HL-60 (cell line): ENCODE measurements at regions not wholly inside any gene's neighbourhood (a gene's known extent, or its start where the extent isn't known, plus 50 kb on each side); places are given as distances from the start of the nearest gene placed in this dataset.

Source experiments
- GABPA ChIP-seq: IDR thresholded peaks from 2 replicates; pipeline ENCODE4 v1.6.1; 2012; ENCODE audit warnings: low read depth
- POLR2AphosphoS5 ChIP-seq: IDR thresholded peaks from 2 replicates; pipeline ENCODE4 v1.6.1; 2012; ENCODE audit warnings: low read depth
- REST ChIP-seq: IDR thresholded peaks from 2 replicates; pipeline ENCODE4 v1.6.1; 2012; ENCODE audit warnings: low read depth; ENCODE audit not compliant: insufficient replicate concordance
- TF ChIP-seq, protein P1 (sequence below): IDR thresholded peaks from one replicate; pipeline ENCODE4 v1.5.1; 2011; ENCODE audit warnings: low read length, control low read depth, inconsistent platforms; ENCODE audit not compliant: insufficient read depth

GRCh38 chr12:39138268-39138667, 232.9 kb upstream of the CPNE8 start:
- TF ChIP-seq, protein P1, sequence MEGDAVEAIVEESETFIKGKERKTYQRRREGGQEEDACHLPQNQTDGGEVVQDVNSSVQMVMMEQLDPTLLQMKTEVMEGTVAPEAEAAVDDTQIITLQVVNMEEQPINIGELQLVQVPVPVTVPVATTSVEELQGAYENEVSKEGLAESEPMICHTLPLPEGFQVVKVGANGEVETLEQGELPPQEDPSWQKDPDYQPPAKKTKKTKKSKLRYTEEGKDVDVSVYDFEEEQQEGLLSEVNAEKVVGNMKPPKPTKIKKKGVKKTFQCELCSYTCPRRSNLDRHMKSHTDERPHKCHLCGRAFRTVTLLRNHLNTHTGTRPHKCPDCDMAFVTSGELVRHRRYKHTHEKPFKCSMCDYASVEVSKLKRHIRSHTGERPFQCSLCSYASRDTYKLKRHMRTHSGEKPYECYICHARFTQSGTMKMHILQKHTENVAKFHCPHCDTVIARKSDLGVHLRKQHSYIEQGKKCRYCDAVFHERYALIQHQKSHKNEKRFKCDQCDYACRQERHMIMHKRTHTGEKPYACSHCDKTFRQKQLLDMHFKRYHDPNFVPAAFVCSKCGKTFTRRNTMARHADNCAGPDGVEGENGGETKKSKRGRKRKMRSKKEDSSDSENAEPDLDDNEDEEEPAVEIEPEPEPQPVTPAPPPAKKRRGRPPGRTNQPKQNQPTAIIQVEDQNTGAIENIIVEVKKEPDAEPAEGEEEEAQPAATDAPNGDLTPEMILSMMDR: no peak
- TF ChIP-seq REST: no peak
- TF ChIP-seq POLR2AphosphoS5: no peak
- TF ChIP-seq GABPA: no peak
